ENCODE measurements at regions not wholly inside any gene's neighbourhood (a gene's known extent, or its start where the extent isn't known, plus 50 kb on each side); places are given as distances from the start of the nearest gene placed in this dataset.

GRCh38 chr7:46741181-46741580 is 820.1 kb upstream of the IGFBP3 start:
- TF ChIP-seq CTCF (IDR thresholded peaks at IDR 0.05; ENCODE audit: low read depth, low read length, missing control alignments): no peak
- Histone ChIP-seq H3K36me3 (replicated peaks) (no peaks in the 10 kb centered on the region), H3K27me3 (replicated peaks) (no peaks in the 10 kb centered on the region), H3K27ac (no peak overlapping the region), H3K4me3 (ENCODE audit: low read depth, low read length) (no peak overlapping the region)
- in situ Hi-C loops (cut with HindIII; ENCODE audit: low pct_ligation_motif_present, low sequenced_read_pairs): no loop called here
- no peak for DNase-seq

- Histone ChIP-seq H3K27ac (no peak overlapping the region), H3K4me3 (ENCODE audit: low read depth, low read length) (no peak overlapping the region), H3K36me3 (replicated peaks) (no peaks in the 10 kb centered on the region), H3K27me3 (replicated peaks) (no peaks in the 10 kb centered on the region)
- TF ChIP-seq CTCF (IDR thresholded peaks at IDR 0.05; ENCODE audit: low read depth, low read length, missing control alignments): no peak
- in situ Hi-C loops (cut with HindIII; ENCODE audit: low pct_ligation_motif_present, low sequenced_read_pairs): no loop called here
- no peak for DNase-seq
These were observed 818.6 kb upstream of the IGFBP3 start for GRCh38 chr7:46739518-46740234.

- DNase-seq: no peak
- in situ Hi-C loops (cut with HindIII; ENCODE audit: low pct_ligation_motif_present, low sequenced_read_pairs): no loop called here
- H3K27me3 ChIP-seq (replicated peaks): no peaks in the 10 kb centered on the region
- no peak overlapping the region for H3K4me3 ChIP-seq (ENCODE audit: low read depth, low read length)
- TF ChIP-seq CTCF (IDR thresholded peaks at IDR 0.05; ENCODE audit: low read depth, low read length, missing control alignments): no peak
- H3K27ac ChIP-seq: no peak overlapping the region
- no peaks in the 10 kb centered on the region for H3K36me3 ChIP-seq (replicated peaks)
These were observed 817.7 kb upstream of the IGFBP3 start for GRCh38 chr7:46738796-46739195.

- H3K27me3 ChIP-seq (replicated peaks): no peaks in the 10 kb centered on the region
- no peak for DNase-seq
- H3K4me3 ChIP-seq (ENCODE audit: low read depth, low read length): no peak overlapping the region
- H3K36me3 ChIP-seq (replicated peaks): no peaks in the 10 kb centered on the region
- no peak for TF ChIP-seq CTCF (IDR thresholded peaks at IDR 0.05; ENCODE audit: low read depth, low read length, missing control alignments)
- no peak overlapping the region for H3K27ac ChIP-seq
- in situ Hi-C loops (cut with HindIII; ENCODE audit: low pct_ligation_motif_present, low sequenced_read_pairs): no loop called here
These were observed 817.1 kb upstream of the IGFBP3 start for GRCh38 chr7:46738165-46738564.

- no peak overlapping the region for H3K27ac ChIP-seq
- no peak for DNase-seq
- no peaks in the 10 kb centered on the region for H3K36me3 ChIP-seq (replicated peaks)
- no peaks in the 10 kb centered on the region for H3K27me3 ChIP-seq (replicated peaks)
- TF ChIP-seq CTCF (IDR thresholded peaks at IDR 0.05; ENCODE audit: low read depth, low read length, missing control alignments): no peak
- in situ Hi-C loops (cut with HindIII; ENCODE audit: low pct_ligation_motif_present, low sequenced_read_pairs): no loop called here
- no peak overlapping the region for H3K4me3 ChIP-seq (ENCODE audit: low read depth, low read length)
These were observed 804.8 kb upstream of the IGFBP3 start for GRCh38 chr7:46725838-46726237.

- Histone ChIP-seq H3K4me3 (ENCODE audit: low read depth, low read length) (no peak overlapping the region), H3K27ac (no peak overlapping the region), H3K36me3 (replicated peaks) (no peaks in the 10 kb centered on the region), H3K27me3 (replicated peaks) (no peaks in the 10 kb centered on the region)
- in situ Hi-C loops (cut with HindIII; ENCODE audit: low pct_ligation_motif_present, low sequenced_read_pairs): no loop called here
- DNase-seq: no peak
- no peak for TF ChIP-seq CTCF (IDR thresholded peaks at IDR 0.05; ENCODE audit: low read depth, low read length, missing control alignments)
These were observed 804.1 kb upstream of the IGFBP3 start for GRCh38 chr7:46725136-46725535.

Measured in brain microvascular endothelial cell (primary cell).